GM23338 (cell line): ENCODE measurements at regions not wholly inside any gene's neighbourhood (a gene's known extent, or its start where the extent isn't known, plus 50 kb on each side); places are given as distances from the start of the nearest gene placed in this dataset.

ENCODE experiments used
- ATAC-seq: fragments of 200-7000 bp; cut with Tn5 transposase; 3 replicates; pipeline ENCODE4 v1.9.1; 2020
- DNase-seq: peaks from one replicate; pipeline ENCODE4 v3.0.0-alpha.2; 2015; ENCODE audit warnings: low spot score
- H2AFZ ChIP-seq: fragments of 200-600 bp; sonication (generic); 2 replicates; pipeline ENCODE4 v1.8.0; 2016; ENCODE audit warnings: antibody characterized with exemption, mild to moderate bottlenecking, moderate library complexity
- H3F3A ChIP-seq: fragments of 200-600 bp; sonication (generic); replicated peaks from 2 replicates; pipeline ENCODE4 v1.8.0; 2017; ENCODE audit warnings: antibody characterized with exemption, mixed run types, low read depth
- H3K27ac ChIP-seq: fragments of 200-600 bp; sonication (generic); 2 replicates; pipeline ENCODE4 v1.6.1; 2016; ENCODE audit warnings: low read depth
- H3K27me3 ChIP-seq: fragments of 200-600 bp; sonication (generic); 2 replicates; pipeline ENCODE4 v1.8.0; 2016; ENCODE audit warnings: mild to moderate bottlenecking, mixed run types, moderate library complexity; ENCODE audit not compliant: insufficient read depth
- H3K36me3 ChIP-seq: fragments of 200-600 bp; sonication (generic); 2 replicates; pipeline ENCODE4 v1.8.0; 2016; ENCODE audit warnings: mild to moderate bottlenecking; ENCODE audit not compliant: insufficient read depth
- H3K4me1 ChIP-seq: fragments of 200-600 bp; sonication (generic); 2 replicates; pipeline ENCODE4 v1.8.0; 2016; ENCODE audit warnings: mild to moderate bottlenecking, moderate library complexity; ENCODE audit not compliant: insufficient read depth
- H3K4me2 ChIP-seq: fragments of 200-600 bp; sonication (generic); 2 replicates; pipeline ENCODE4 v1.7.1; 2017; ENCODE audit warnings: mixed run types
- H3K4me3 ChIP-seq: fragments of 200-600 bp; sonication (generic); 2 replicates; pipeline ENCODE4 v1.6.1; 2016; ENCODE audit warnings: mixed run types
- H3K79me2 ChIP-seq: fragments of 200-600 bp; sonication (generic); replicated peaks from 2 replicates; pipeline ENCODE4 v1.8.0; 2017; ENCODE audit warnings: mild to moderate bottlenecking; ENCODE audit not compliant: insufficient read depth
- H3K9me2 ChIP-seq: fragments of 200-600 bp; sonication (generic); 2 replicates; pipeline ENCODE4 v1.8.0; 2017; ENCODE audit not compliant: insufficient read depth
- H4K20me1 ChIP-seq: fragments of 200-600 bp; sonication (generic); replicated peaks from 2 replicates; pipeline ENCODE4 v1.8.0; 2017; ENCODE audit warnings: mild to moderate bottlenecking; ENCODE audit not compliant: insufficient read depth
- H3K27ac Mint-ChIP-seq: 2 replicates; pipeline ENCODE4 v1.8.0; 2020; ENCODE audit warnings: inconsistent platforms, mild to moderate bottlenecking, moderate library complexity, mixed read lengths
- H3K27me3 Mint-ChIP-seq: 3 replicates; pipeline ENCODE4 v1.8.0; 2022; ENCODE audit warnings: low read depth, mild to moderate bottlenecking, moderate library complexity, mixed read lengths, inconsistent platforms; ENCODE audit not compliant: insufficient read depth, poor library complexity
- H3K36me3 Mint-ChIP-seq: 3 replicates; pipeline ENCODE4 v1.8.0; 2021; ENCODE audit warnings: low read depth, mild to moderate bottlenecking, inconsistent platforms, moderate library complexity, mixed read lengths
- H3K4me1 Mint-ChIP-seq: 3 replicates; pipeline ENCODE4 v1.8.0; 2020; ENCODE audit warnings: mild to moderate bottlenecking, inconsistent platforms, mixed read lengths
- H3K4me3 Mint-ChIP-seq: 3 replicates; pipeline ENCODE4 v1.8.0; 2021; ENCODE audit warnings: moderate library complexity, mild to moderate bottlenecking, inconsistent platforms, mixed read lengths
- H3K9me3 Mint-ChIP-seq: 3 replicates; pipeline ENCODE4 v1.8.0; 2020; ENCODE audit warnings: moderate library complexity, mild to moderate bottlenecking, inconsistent platforms, mixed read lengths
- EZH2phosphoT487 ChIP-seq: fragments of 200-600 bp; sonication (generic); IDR thresholded peaks from one replicate; pipeline ENCODE4 v1.8.1; 2018; ENCODE audit warnings: antibody characterized with exemption; ENCODE audit not compliant: unreplicated experiment
- JUNB ChIP-seq: IDR thresholded peaks from one replicate; pipeline ENCODE4 v1.6.1; 2016; ENCODE audit warnings: antibody characterized with exemption; ENCODE audit not compliant: unreplicated experiment
- ZNF331 ChIP-seq: fragments of 250-450 bp; sonication (Bioruptor Pico); IDR thresholded peaks from 2 replicates; pipeline ENCODE4 v1.5.0; 2020; ENCODE audit warnings: low read depth, mild to moderate bottlenecking, moderate library complexity
- TF ChIP-seq, protein P1 (sequence below): fragments of 250-450 bp; sonication (Bioruptor Pico); IDR thresholded peaks from 2 replicates; pipeline ENCODE4 v1.5.0; 2020; ENCODE audit warnings: mild to moderate bottlenecking, moderate library complexity
- TF ChIP-seq, protein P2 (sequence below), 2 experiments: fragments of 200-600 bp in 1 of 2; sonication (generic) in 1 of 2; conservative IDR thresholded peaks; 2 replicates each; pipeline versions ENCODE4 v1.5.1 to v1.6.1; 2016 to 2017; ENCODE audit warnings: antibody characterized with exemption in 2 of 2, low read depth in 2 of 2, mild to moderate bottlenecking in 2 of 2, moderate library complexity in 1 of 2

GRCh38 chr14:62099091-62099490, 336.9 kb downstream of the SNAPC1 start (continued):
- TF ChIP-seq, protein P1, sequence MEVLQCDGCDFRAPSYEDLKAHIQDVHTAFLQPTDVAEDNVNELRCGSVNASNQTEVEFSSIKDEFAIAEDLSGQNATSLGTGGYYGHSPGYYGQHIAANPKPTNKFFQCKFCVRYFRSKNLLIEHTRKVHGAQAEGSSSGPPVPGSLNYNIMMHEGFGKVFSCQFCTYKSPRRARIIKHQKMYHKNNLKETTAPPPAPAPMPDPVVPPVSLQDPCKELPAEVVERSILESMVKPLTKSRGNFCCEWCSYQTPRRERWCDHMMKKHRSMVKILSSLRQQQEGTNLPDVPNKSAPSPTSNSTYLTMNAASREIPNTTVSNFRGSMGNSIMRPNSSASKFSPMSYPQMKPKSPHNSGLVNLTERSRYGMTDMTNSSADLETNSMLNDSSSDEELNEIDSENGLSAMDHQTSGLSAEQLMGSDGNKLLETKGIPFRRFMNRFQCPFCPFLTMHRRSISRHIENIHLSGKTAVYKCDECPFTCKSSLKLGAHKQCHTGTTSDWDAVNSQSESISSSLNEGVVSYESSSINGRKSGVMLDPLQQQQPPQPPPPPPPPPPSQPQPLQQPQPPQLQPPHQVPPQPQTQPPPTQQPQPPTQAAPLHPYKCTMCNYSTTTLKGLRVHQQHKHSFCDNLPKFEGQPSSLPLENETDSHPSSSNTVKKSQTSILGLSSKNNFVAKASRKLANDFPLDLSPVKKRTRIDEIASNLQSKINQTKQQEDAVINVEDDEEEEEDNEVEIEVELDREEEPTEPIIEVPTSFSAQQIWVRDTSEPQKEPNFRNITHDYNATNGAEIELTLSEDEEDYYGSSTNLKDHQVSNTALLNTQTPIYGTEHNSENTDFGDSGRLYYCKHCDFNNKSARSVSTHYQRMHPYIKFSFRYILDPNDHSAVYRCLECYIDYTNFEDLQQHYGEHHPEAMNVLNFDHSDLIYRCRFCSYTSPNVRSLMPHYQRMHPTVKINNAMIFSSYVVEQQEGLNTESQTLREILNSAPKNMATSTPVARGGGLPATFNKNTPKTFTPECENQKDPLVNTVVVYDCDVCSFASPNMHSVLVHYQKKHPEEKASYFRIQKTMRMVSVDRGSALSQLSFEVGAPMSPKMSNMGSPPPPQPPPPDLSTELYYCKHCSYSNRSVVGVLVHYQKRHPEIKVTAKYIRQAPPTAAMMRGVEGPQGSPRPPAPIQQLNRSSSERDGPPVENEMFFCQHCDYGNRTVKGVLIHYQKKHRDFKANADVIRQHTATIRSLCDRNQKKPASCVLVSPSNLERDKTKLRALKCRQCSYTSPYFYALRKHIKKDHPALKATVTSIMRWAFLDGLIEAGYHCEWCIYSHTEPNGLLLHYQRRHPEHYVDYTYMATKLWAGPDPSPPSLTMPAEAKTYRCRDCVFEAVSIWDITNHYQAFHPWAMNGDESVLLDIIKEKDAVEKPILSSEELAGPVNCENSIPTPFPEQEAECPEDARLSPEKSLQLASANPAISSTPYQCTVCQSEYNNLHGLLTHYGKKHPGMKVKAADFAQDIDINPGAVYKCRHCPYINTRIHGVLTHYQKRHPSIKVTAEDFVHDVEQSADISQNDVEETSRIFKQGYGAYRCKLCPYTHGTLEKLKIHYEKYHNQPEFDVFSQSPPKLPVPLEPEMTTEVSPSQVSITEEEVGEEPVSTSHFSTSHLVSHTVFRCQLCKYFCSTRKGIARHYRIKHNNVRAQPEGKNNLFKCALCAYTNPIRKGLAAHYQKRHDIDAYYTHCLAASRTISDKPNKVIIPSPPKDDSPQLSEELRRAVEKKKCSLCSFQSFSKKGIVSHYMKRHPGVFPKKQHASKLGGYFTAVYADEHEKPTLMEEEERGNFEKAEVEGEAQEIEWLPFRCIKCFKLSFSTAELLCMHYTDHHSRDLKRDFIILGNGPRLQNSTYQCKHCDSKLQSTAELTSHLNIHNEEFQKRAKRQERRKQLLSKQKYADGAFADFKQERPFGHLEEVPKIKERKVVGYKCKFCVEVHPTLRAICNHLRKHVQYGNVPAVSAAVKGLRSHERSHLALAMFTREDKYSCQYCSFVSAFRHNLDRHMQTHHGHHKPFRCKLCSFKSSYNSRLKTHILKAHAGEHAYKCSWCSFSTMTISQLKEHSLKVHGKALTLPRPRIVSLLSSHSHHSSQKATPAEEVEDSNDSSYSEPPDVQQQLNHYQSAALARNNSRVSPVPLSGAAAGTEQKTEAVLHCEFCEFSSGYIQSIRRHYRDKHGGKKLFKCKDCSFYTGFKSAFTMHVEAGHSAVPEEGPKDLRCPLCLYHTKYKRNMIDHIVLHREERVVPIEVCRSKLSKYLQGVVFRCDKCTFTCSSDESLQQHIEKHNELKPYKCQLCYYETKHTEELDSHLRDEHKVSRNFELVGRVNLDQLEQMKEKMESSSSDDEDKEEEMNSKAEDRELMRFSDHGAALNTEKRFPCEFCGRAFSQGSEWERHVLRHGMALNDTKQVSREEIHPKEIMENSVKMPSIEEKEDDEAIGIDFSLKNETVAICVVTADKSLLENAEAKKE (CRISPR knock-in tag), result no peak

DNA sequence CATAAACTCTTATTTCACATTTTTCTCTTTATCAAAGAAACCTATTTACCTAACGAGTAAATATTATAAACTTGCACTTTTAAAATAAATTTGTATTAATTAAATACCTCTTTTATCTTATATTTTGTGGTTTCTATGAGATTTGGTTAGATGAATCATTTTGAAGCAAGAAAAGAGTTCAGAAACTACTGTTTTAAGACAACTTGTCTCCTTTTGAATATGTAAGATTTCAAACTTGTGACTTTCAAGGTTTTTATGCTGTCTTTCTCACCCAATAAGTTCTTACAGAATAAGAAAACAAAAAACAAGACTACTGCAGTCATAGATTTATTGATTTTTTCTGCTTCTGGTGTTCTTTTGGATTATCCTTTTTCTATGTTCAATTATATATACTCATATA, 339.0 kb downstream of the SNAPC1 start:
- no peak overlapping the region for H3K4me3 ChIP-seq
- no peak for DNase-seq
- no peaks in the 10 kb centered on the region for H3K27me3 ChIP-seq
- Mint-ChIP-seq H3K27ac (no peak overlapping the region), H3K36me3 (no peaks in the 10 kb centered on the region), H3K9me3 (no peaks in the 10 kb centered on the region), H3K27me3 (no peaks in the 10 kb centered on the region), H3K4me1 (no peaks in the 10 kb centered on the region), H3K4me3 (no peak overlapping the region)
- no peaks in the 10 kb centered on the region for H3K79me2 ChIP-seq
- H3K4me2 ChIP-seq, result no peak overlapping the region
- no peaks in the 10 kb centered on the region for H3K9me2 ChIP-seq
- H4K20me1 ChIP-seq, result no peaks in the 10 kb centered on the region
- no peak overlapping the region for H2AFZ ChIP-seq
- ATAC-seq, result no peak
- H3K27ac ChIP-seq, result no peak overlapping the region
- no peaks in the 10 kb centered on the region for H3F3A ChIP-seq
- H3K4me1 ChIP-seq, result no peaks in the 10 kb centered on the region
- no peaks in the 10 kb centered on the region for H3K36me3 ChIP-seq
- TF ChIP-seq EZH2phosphoT487 (no peak), JUNB (no peak), ZNF331 (CRISPR knock-in tag) (no peak)
- TF ChIP-seq, protein P1 (CRISPR knock-in tag), result no peak
- TF ChIP-seq, protein P2, sequence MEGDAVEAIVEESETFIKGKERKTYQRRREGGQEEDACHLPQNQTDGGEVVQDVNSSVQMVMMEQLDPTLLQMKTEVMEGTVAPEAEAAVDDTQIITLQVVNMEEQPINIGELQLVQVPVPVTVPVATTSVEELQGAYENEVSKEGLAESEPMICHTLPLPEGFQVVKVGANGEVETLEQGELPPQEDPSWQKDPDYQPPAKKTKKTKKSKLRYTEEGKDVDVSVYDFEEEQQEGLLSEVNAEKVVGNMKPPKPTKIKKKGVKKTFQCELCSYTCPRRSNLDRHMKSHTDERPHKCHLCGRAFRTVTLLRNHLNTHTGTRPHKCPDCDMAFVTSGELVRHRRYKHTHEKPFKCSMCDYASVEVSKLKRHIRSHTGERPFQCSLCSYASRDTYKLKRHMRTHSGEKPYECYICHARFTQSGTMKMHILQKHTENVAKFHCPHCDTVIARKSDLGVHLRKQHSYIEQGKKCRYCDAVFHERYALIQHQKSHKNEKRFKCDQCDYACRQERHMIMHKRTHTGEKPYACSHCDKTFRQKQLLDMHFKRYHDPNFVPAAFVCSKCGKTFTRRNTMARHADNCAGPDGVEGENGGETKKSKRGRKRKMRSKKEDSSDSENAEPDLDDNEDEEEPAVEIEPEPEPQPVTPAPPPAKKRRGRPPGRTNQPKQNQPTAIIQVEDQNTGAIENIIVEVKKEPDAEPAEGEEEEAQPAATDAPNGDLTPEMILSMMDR (conservative IDR thresholded peaks at IDR 0.05; ENCODE audit: low read depth in 2 of 2), result no peak
